Renal pelvis (tissue), 1 donor: ENCODE measurements at regions not wholly inside any gene's neighbourhood (a gene's known extent, or its start where the extent isn't known, plus 50 kb on each side); places are given as distances from the start of the nearest gene placed in this dataset.
"Not testable (repeated sequence)": the region's sequence is repeated elsewhere in the genome, so short reads cannot be mapped to it uniquely, and the experiment has no call there.

ENCODE experiments used
- DNase-seq: peaks from one replicate; pipeline ENCODE4 v3.0.0-alpha.2; 2013

GRCh38 chr4:130008461-130008860, 912.5 kb downstream of the C4orf33 start:
- DNase-seq = no peak

GRCh38 chr4:130012806-130013205, 916.9 kb downstream of the C4orf33 start:
- not testable (repeated sequence) for DNase-seq

- DNase-seq = no peak
Observed at GRCh38 chr4:130021706-130022105, 925.8 kb downstream of the C4orf33 start.

GRCh38 chr4:130023088-130023487, 927.1 kb downstream of the C4orf33 start:
- DNase-seq = no peak

- no peak for DNase-seq
Observed at GRCh38 chr4:130025701-130026100, 929.7 kb downstream of the C4orf33 start.

GRCh38 chr4:130026185-130026584, 930.2 kb downstream of the C4orf33 start:
- DNase-seq = no peak

GRCh38 chr4:130027973-130028372, 932.0 kb downstream of the C4orf33 start:
- DNase-seq = no peak

GRCh38 chr4:130028552-130028951, 932.6 kb downstream of the C4orf33 start:
- DNase-seq = no peak

GRCh38 chr4:130029442-130029841, 933.5 kb downstream of the C4orf33 start:
- no peak for DNase-seq

GRCh38 chr4:130031858-130032257, 935.9 kb downstream of the C4orf33 start:
- DNase-seq = no peak

GRCh38 chr4:130033657-130034056, 937.7 kb downstream of the C4orf33 start:
- DNase-seq = not testable (repeated sequence)

GRCh38 chr4:130034876-130035275, 938.9 kb downstream of the C4orf33 start:
- no peak for DNase-seq

GRCh38 chr4:130035391-130035790, 939.4 kb downstream of the C4orf33 start:
- DNase-seq = no peak

- not testable (repeated sequence) for DNase-seq
Observed at GRCh38 chr4:130037866-130038265, 941.9 kb downstream of the C4orf33 start.

GRCh38 chr4:130038540-130038939, 942.6 kb downstream of the C4orf33 start:
- DNase-seq = not testable (repeated sequence)

- no peak for DNase-seq
Observed at GRCh38 chr4:130043732-130044160, 947.8 kb downstream of the C4orf33 start.

- no peak for DNase-seq
Observed at GRCh38 chr4:130044788-130045531, 949.0 kb downstream of the C4orf33 start.

- peak; percentile 7 for DNase-seq
Observed at GRCh38 chr4:130053723-130054122, 957.8 kb downstream of the C4orf33 start.

- peak; percentile 24 for DNase-seq
Observed at GRCh38 chr4:130054908-130055307, 959.0 kb downstream of the C4orf33 start.

- no peak for DNase-seq
Observed at GRCh38 chr4:130056286-130056685, 960.3 kb downstream of the C4orf33 start.

GRCh38 chr4:130064471-130064870, 968.5 kb downstream of the C4orf33 start:
- no peak for DNase-seq

GRCh38 chr4:130067419-130067818, 971.5 kb downstream of the C4orf33 start:
- no peak for DNase-seq

- no peak for DNase-seq
Observed at GRCh38 chr4:130068072-130068471, 972.1 kb downstream of the C4orf33 start.

GRCh38 chr4:130071746-130072145, 975.8 kb downstream of the C4orf33 start:
- no peak for DNase-seq
